Fibroblast of lung (primary cell): ENCODE measurements at regions not wholly inside any gene's neighbourhood (a gene's known extent, or its start where the extent isn't known, plus 50 kb on each side); places are given as distances from the start of the nearest gene placed in this dataset.

ENCODE experiments used
- DNase-seq, 2 donors: peaks; one replicate each; pipeline versions ENCODE4 v3.0.0 to v3.0.0-alpha.2; 2010; ENCODE audit warnings: low read depth in 2 of 2
- H2AFZ ChIP-seq: 2 replicates; pipeline ENCODE4 v1.5.1; 2012; ENCODE audit warnings: low read length, control low read depth, inconsistent platforms
- H3K27ac ChIP-seq: 2 replicates; pipeline ENCODE4 v1.5.1; 2011; ENCODE audit warnings: low read length, control low read depth; ENCODE audit not compliant: insufficient read depth
- H3K27me3 ChIP-seq: 2 replicates; pipeline ENCODE4 v1.5.1; 2011; ENCODE audit warnings: mild to moderate bottlenecking, low read length; ENCODE audit not compliant: control insufficient read depth, insufficient read depth
- H3K36me3 ChIP-seq: 2 replicates; pipeline ENCODE4 v1.5.1; 2011; ENCODE audit warnings: low read length; ENCODE audit not compliant: control insufficient read depth, insufficient read depth
- H3K4me1 ChIP-seq: 2 replicates; pipeline ENCODE4 v1.5.1; 2011; ENCODE audit warnings: low read length; ENCODE audit not compliant: control insufficient read depth, insufficient read depth; ENCODE audit errors: extremely low read depth
- H3K4me2 ChIP-seq: 2 replicates; pipeline ENCODE4 v1.5.1; 2011; ENCODE audit warnings: low read length, control low read depth; ENCODE audit not compliant: insufficient read depth; ENCODE audit errors: extremely low read depth
- H3K4me3 ChIP-seq, 4 experiments: fragments of 200-600 bp in 1 of 4; sonication (generic) in 1 of 4; replicated peaks in 1 of 4; 2 replicates each; pipeline ENCODE4 v1.5.1; 2011 to 2016; ENCODE audit warnings: low read length in 4 of 4, low read depth in 3 of 4, mild to moderate bottlenecking in 3 of 4, control low read depth in 2 of 4, inconsistent platforms in 1 of 4, mixed read lengths in 1 of 4; ENCODE audit not compliant: insufficient read depth in 1 of 4; ENCODE audit errors: control extremely low read depth in 1 of 4
- H3K79me2 ChIP-seq: 2 replicates; pipeline ENCODE4 v1.5.1; 2012; ENCODE audit warnings: mild to moderate bottlenecking, low read length, inconsistent platforms; ENCODE audit not compliant: control insufficient read depth, insufficient read depth
- H3K9ac ChIP-seq: 2 replicates; pipeline ENCODE4 v1.5.1; 2011; ENCODE audit warnings: mild to moderate bottlenecking, low read length, control low read depth; ENCODE audit not compliant: insufficient read depth
- H3K9me3 ChIP-seq: 2 replicates; pipeline ENCODE4 v1.5.1; 2012; ENCODE audit warnings: low read depth, low read length; ENCODE audit not compliant: control insufficient read depth, insufficient read depth
- H4K20me1 ChIP-seq: 2 replicates; pipeline ENCODE4 v1.5.1; 2011; ENCODE audit warnings: low read length; ENCODE audit not compliant: control insufficient read depth, insufficient read depth; ENCODE audit errors: extremely low read depth
- EZH2 ChIP-seq: IDR thresholded peaks from 2 replicates; pipeline ENCODE4 v1.5.1; 2012; ENCODE audit warnings: low read length, control low read depth, mild to moderate bottlenecking; ENCODE audit errors: missing control alignments
- TF ChIP-seq, protein P1 (sequence below), 2 donors: IDR thresholded peaks in 1 of 2; conservative IDR thresholded peaks in 1 of 2; 1 replicate in 1 of 2; 2 replicates in 1 of 2; pipeline ENCODE4 v1.5.1; 2011 to 2012; ENCODE audit warnings: low read length in 2 of 2, control low read depth in 1 of 2, inconsistent platforms in 1 of 2, low read depth in 1 of 2, mild to moderate bottlenecking in 1 of 2

DNA sequence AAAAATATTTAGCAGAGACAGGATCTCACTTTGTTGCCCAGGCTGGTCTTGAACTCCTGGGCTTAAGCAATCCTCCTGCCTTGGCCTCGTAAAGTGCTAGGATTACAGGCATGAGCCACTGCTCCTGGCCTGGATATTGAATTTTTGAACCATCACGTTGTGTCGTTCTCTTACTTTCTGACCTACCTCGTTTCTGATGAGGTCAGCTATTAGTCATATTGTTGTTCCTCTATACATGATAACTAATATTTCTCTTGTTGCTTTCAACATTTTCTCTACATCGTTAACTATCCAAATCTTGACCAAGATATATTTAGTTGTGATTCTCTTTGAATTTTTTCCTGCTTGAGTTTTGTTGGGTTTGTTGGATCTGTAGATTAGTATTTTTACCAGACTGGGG lies 541.3 kb upstream of the SOX11 start:
- H3K4me3 ChIP-seq = no peak overlapping the region
- H3K27me3 ChIP-seq = no peaks in the 10 kb centered on the region
- no peak overlapping the region for H3K4me2 ChIP-seq
- H3K9me3 ChIP-seq = no peaks in the 10 kb centered on the region
- H4K20me1 ChIP-seq = no peaks in the 10 kb centered on the region
- DNase-seq = no peak
- no peak overlapping the region for H3K27ac ChIP-seq
- no peak overlapping the region for H2AFZ ChIP-seq
- H3K9ac ChIP-seq = no peak overlapping the region
- H3K4me1 ChIP-seq = no peaks in the 10 kb centered on the region
- TF ChIP-seq, protein P1, sequence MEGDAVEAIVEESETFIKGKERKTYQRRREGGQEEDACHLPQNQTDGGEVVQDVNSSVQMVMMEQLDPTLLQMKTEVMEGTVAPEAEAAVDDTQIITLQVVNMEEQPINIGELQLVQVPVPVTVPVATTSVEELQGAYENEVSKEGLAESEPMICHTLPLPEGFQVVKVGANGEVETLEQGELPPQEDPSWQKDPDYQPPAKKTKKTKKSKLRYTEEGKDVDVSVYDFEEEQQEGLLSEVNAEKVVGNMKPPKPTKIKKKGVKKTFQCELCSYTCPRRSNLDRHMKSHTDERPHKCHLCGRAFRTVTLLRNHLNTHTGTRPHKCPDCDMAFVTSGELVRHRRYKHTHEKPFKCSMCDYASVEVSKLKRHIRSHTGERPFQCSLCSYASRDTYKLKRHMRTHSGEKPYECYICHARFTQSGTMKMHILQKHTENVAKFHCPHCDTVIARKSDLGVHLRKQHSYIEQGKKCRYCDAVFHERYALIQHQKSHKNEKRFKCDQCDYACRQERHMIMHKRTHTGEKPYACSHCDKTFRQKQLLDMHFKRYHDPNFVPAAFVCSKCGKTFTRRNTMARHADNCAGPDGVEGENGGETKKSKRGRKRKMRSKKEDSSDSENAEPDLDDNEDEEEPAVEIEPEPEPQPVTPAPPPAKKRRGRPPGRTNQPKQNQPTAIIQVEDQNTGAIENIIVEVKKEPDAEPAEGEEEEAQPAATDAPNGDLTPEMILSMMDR (conservative IDR thresholded peaks at IDR 0.05 in 1 of 2, IDR thresholded peaks at IDR 0.05 in 1 of 2; ENCODE audit: low read depth in 1 of 2, low read length in 2 of 2) = no peak
- no peak for TF ChIP-seq EZH2
- no peaks in the 10 kb centered on the region for H3K79me2 ChIP-seq
- H3K36me3 ChIP-seq = no peaks in the 10 kb centered on the region

DNA sequence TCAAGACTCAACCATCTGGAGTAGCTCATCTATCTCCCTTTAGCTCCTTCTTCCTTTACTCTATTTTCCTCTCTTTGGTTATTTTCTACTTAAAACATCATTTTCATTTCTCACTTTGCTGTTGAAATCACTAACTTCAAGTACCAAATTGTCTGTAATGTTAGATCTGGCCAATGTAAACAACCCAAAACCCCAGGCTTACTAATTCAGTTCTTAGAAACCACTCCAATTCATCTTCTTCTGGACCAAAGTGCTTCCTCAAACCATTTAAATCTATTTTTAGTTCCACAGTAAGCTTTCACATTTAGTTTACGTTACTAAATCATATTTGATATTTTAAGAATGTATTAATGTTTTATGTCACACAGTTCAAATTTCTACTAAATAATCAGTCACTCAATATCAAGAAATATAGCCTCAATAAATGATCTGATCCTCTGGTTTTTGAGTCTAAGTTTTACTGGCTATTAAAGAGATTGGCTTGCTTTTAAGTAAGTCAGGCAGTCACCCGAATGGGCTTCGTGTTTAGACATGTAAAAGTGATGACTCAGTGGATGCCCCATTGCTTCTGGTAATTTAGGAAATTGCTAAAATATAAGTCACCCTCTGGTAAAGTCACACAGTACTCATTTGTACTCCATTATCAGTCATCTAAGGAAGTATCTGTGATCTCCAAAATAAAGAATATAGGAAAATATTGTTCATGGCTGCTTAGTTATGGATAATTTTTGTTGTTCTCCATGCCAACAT lies 527.2 kb upstream of the SOX11 start:
- TF ChIP-seq, protein P1 (conservative IDR thresholded peaks at IDR 0.05 in 1 of 2, IDR thresholded peaks at IDR 0.05 in 1 of 2; ENCODE audit: low read depth in 1 of 2, low read length in 2 of 2) = no peak
- TF ChIP-seq EZH2 = no peak
- no peaks in the 10 kb centered on the region for H4K20me1 ChIP-seq
- peak overlapping the region in 1 of 4 experiments; percentile 36 for H3K4me3 ChIP-seq
- H3K79me2 ChIP-seq = no peaks in the 10 kb centered on the region
- no peaks in the 10 kb centered on the region for H3K27me3 ChIP-seq
- H2AFZ ChIP-seq = no peak overlapping the region
- peaks cover 10% of the 10 kb centered on the region for H3K4me1 ChIP-seq
- no peak overlapping the region for H3K9ac ChIP-seq
- H3K4me2 ChIP-seq = no peak overlapping the region
- no peaks in the 10 kb centered on the region for H3K36me3 ChIP-seq
- peak; percentile 90 to 94 for DNase-seq
- H3K9me3 ChIP-seq = no peaks in the 10 kb centered on the region
- peak overlapping the region; percentile 29 for H3K27ac ChIP-seq

DNA sequence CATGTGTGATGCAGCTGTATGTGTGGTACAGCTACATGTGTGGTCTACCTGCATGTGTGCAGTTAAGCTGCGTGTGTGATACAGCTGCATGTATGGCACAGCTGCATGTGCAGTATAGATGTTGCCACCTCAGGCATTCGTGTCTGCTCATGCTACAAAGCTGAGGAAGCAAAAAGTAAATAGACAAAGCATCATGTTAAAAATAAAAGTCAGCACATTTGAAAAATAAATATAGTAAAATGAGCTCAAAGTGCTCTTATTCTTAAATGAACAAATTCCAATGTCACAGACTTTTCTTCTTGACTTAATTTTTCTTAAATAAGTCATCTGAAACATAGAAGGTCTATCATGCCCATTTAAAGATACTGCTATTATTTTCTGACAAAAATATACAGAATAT lies 519.3 kb upstream of the SOX11 start:
- H3K9ac ChIP-seq = no peak overlapping the region
- TF ChIP-seq, protein P1 (conservative IDR thresholded peaks at IDR 0.05 in 1 of 2, IDR thresholded peaks at IDR 0.05 in 1 of 2; ENCODE audit: low read depth in 1 of 2, low read length in 2 of 2) = no peak
- H2AFZ ChIP-seq = no peak overlapping the region
- no peak overlapping the region for H3K4me2 ChIP-seq
- no peaks in the 10 kb centered on the region for H4K20me1 ChIP-seq
- no peak for DNase-seq
- no peaks in the 10 kb centered on the region for H3K9me3 ChIP-seq
- no peaks in the 10 kb centered on the region for H3K27me3 ChIP-seq
- no peaks in the 10 kb centered on the region for H3K4me1 ChIP-seq
- no peak overlapping the region for H3K27ac ChIP-seq
- no peak overlapping the region for H3K4me3 ChIP-seq
- H3K36me3 ChIP-seq = no peaks in the 10 kb centered on the region
- no peaks in the 10 kb centered on the region for H3K79me2 ChIP-seq
